ENCODE measurements at regions not wholly inside any gene's neighbourhood (a gene's known extent, or its start where the extent isn't known, plus 50 kb on each side); places are given as distances from the start of the nearest gene placed in this dataset.

DNA sequence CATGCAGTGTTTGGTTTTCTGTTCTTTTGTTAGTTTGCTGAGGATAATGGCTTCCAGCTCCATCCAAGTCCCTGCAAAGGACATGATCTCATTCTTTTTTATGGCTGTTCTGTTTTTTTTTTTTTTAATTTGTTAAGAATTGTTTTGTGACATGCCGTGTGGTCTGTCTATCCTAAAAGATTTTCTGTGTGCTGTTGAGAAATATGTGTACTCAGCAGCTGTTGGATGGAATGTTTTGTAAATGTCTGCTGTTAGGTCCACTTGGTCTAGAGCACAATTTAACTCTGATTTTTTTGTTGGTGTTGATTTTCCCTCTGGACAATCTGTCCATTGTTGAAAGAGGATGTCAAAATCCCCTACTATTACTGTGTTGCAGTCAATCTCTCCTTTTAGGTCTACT lies 80.4 kb upstream of the WDR75 start:
- TF ChIP-seq, protein P1, sequence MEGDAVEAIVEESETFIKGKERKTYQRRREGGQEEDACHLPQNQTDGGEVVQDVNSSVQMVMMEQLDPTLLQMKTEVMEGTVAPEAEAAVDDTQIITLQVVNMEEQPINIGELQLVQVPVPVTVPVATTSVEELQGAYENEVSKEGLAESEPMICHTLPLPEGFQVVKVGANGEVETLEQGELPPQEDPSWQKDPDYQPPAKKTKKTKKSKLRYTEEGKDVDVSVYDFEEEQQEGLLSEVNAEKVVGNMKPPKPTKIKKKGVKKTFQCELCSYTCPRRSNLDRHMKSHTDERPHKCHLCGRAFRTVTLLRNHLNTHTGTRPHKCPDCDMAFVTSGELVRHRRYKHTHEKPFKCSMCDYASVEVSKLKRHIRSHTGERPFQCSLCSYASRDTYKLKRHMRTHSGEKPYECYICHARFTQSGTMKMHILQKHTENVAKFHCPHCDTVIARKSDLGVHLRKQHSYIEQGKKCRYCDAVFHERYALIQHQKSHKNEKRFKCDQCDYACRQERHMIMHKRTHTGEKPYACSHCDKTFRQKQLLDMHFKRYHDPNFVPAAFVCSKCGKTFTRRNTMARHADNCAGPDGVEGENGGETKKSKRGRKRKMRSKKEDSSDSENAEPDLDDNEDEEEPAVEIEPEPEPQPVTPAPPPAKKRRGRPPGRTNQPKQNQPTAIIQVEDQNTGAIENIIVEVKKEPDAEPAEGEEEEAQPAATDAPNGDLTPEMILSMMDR (IDR thresholded peaks at IDR 0.05): no peak
- Mint-ChIP-seq H3K4me3 (no peak overlapping the region), H3K27me3 (ENCODE audit: low read depth in 2 of 2) (no peaks in the 10 kb centered on the region), H3K9me3 (peaks cover 3 to 7% of the 10 kb centered on the region in 2 donors), H3K27ac (no peak overlapping the region), H3K36me3 (no peaks in the 10 kb centered on the region), H3K4me1 (no peaks in the 10 kb centered on the region)
- Histone ChIP-seq H3K9me3 (ENCODE audit: control insufficient read depth, insufficient read depth, low read length) (no peaks in the 10 kb centered on the region), H3K27me3 (ENCODE audit: control insufficient read depth, insufficient read depth, low read length) (no peaks in the 10 kb centered on the region), H3K4me3 (ENCODE audit: low read length) (no peak overlapping the region), H3K27ac (ENCODE audit: low read length) (no peak overlapping the region), H3K36me3 (ENCODE audit: control insufficient read depth, insufficient read depth, low read length) (no peaks in the 10 kb centered on the region), H3K4me1 (ENCODE audit: control insufficient read depth, insufficient read depth, low read length) (no peaks in the 10 kb centered on the region)
- intact Hi-C loops (cut with micrococcal nuclease): no loop called here
- DNase-seq (no peak), ATAC-seq (no peak)
- 100% methylated on average over 1 of the region's 1 CpG for WGBS (ENCODE audit: insufficient coverage)

DNA sequence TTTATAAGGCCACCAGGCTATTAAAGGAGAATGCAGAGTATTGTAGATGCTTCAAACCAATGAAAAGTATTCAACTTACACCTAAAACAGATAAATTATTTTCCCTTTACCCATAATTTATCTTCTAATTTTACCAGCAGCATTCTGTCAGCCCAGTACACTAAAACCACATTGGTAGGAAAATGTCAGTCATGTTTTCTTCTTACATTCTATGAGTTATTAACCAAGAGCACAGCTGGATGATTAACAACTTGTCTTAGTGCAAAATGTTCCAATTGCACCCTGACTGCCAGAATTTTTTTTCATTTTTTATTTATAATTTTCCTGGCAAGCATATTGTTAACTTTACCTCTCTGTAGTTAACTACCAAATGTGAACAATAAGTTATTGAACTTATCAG lies 79.0 kb upstream of the WDR75 start:
- H3K9me3 Mint-ChIP-seq: peaks cover 3 to 5% of the 10 kb centered on the region in 2 donors
- Histone ChIP-seq H3K36me3 (ENCODE audit: control insufficient read depth, insufficient read depth, low read length) (no peaks in the 10 kb centered on the region), H3K4me1 (ENCODE audit: control insufficient read depth, insufficient read depth, low read length) (no peaks in the 10 kb centered on the region), H3K27me3 (ENCODE audit: control insufficient read depth, insufficient read depth, low read length) (no peaks in the 10 kb centered on the region), H3K4me3 (ENCODE audit: low read length) (no peak overlapping the region), H3K27ac (ENCODE audit: low read length) (no peak overlapping the region), H3K9me3 (ENCODE audit: control insufficient read depth, insufficient read depth, low read length) (no peaks in the 10 kb centered on the region)
- ATAC-seq (no peak), DNase-seq (no peak)
- intact Hi-C loops (cut with micrococcal nuclease): no loop called here
- H3K4me1 Mint-ChIP-seq: no peaks in the 10 kb centered on the region
- no peaks in the 10 kb centered on the region for H3K27me3 Mint-ChIP-seq (ENCODE audit: low read depth in 2 of 2)
- no peak overlapping the region for H3K27ac Mint-ChIP-seq
- no peaks in the 10 kb centered on the region for H3K36me3 Mint-ChIP-seq
- no peak overlapping the region for H3K4me3 Mint-ChIP-seq
- TF ChIP-seq, protein P1 (IDR thresholded peaks at IDR 0.05): no peak

DNA sequence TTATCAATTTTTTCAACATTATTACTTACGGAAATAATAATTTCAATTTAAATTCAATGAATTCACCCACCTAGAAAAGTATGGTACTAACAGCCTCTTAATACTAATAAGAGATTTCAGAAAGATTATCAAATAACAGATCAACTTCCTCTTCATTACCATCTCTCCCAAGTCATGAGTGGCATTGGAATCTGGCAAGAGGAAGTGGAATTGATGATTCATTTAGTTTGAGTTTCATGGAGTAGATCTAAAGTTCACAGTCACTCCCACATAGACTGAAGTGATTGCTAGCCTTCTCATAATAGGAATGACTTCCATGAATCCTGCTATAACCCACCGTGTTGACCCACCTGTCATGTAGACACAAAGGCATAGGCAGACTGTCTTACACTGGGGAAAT lies 77.7 kb upstream of the WDR75 start:
- Histone ChIP-seq H3K36me3 (ENCODE audit: control insufficient read depth, insufficient read depth, low read length) (no peaks in the 10 kb centered on the region), H3K4me1 (ENCODE audit: control insufficient read depth, insufficient read depth, low read length) (no peaks in the 10 kb centered on the region), H3K4me3 (ENCODE audit: low read length) (no peak overlapping the region), H3K27ac (ENCODE audit: low read length) (no peak overlapping the region), H3K9me3 (ENCODE audit: control insufficient read depth, insufficient read depth, low read length) (no peaks in the 10 kb centered on the region), H3K27me3 (ENCODE audit: control insufficient read depth, insufficient read depth, low read length) (no peaks in the 10 kb centered on the region)
- TF ChIP-seq, protein P1 (IDR thresholded peaks at IDR 0.05): no peak
- Mint-ChIP-seq H3K27ac (no peak overlapping the region), H3K27me3 (ENCODE audit: low read depth in 2 of 2) (no peaks in the 10 kb centered on the region), H3K4me1 (no peaks in the 10 kb centered on the region), H3K36me3 (no peaks in the 10 kb centered on the region), H3K4me3 (no peak overlapping the region), H3K9me3 (peaks cover 3 to 5% of the 10 kb centered on the region in 2 donors)
- no CpG with 5 or more reads among the region's 2 CpGs for WGBS (ENCODE audit: insufficient coverage)
- DNase-seq (no peak), ATAC-seq (no peak)
- intact Hi-C loops (cut with micrococcal nuclease): no loop called here

DNA sequence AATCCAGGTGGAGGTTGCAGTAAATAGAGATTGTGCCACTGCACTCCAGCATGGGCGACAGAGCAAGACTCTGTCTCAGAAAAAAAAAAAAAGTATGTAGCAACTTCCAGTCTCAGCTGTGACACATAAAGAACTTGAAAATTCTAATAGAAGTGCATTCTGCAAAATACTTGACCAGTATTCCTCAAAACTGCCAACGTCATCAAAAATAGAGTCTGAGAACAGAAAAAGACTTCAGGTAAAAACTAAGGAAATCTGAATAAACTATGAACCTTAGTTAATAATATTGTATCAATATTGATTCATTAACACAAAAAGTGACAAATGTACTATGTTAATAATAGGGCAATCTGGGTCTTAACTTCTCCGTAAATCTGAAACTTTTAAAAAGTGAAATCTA lies 76.7 kb upstream of the WDR75 start:
- Mint-ChIP-seq H3K4me1 (no peaks in the 10 kb centered on the region), H3K36me3 (no peaks in the 10 kb centered on the region), H3K4me3 (no peak overlapping the region), H3K27me3 (ENCODE audit: low read depth in 2 of 2) (no peaks in the 10 kb centered on the region), H3K27ac (no peak overlapping the region), H3K9me3 (peaks cover 3 to 5% of the 10 kb centered on the region in 2 donors)
- TF ChIP-seq, protein P1 (IDR thresholded peaks at IDR 0.05): no peak
- Histone ChIP-seq H3K4me1 (ENCODE audit: control insufficient read depth, insufficient read depth, low read length) (no peaks in the 10 kb centered on the region), H3K4me3 (ENCODE audit: low read length) (no peak overlapping the region), H3K27me3 (ENCODE audit: control insufficient read depth, insufficient read depth, low read length) (no peaks in the 10 kb centered on the region), H3K9me3 (ENCODE audit: control insufficient read depth, insufficient read depth, low read length) (no peaks in the 10 kb centered on the region), H3K27ac (ENCODE audit: low read length) (no peak overlapping the region), H3K36me3 (ENCODE audit: control insufficient read depth, insufficient read depth, low read length) (no peaks in the 10 kb centered on the region)
- 82% methylated on average over 1 of the region's 3 CpGs for WGBS (ENCODE audit: insufficient coverage)
- intact Hi-C loops (cut with micrococcal nuclease): no loop called here
- no peak for DNase-seq
- ATAC-seq: no peak

All from natural killer cell (primary cell).